ENCODE measurements at regions not wholly inside any gene's neighbourhood (a gene's known extent, or its start where the extent isn't known, plus 50 kb on each side); places are given as distances from the start of the nearest gene placed in this dataset.

- no peak for TF ChIP-seq REST (IDR thresholded peaks at IDR 0.05; ENCODE audit: low read depth, low read length)
- no peak for TF ChIP-seq ELF1 (IDR thresholded peaks at IDR 0.05)
Measured at GRCh38 chr11:8822469-8822868, 88.5 kb upstream of the AKIP1 start (continued).

GRCh38 chr11:8823174-8823742 lies 87.7 kb upstream of the AKIP1 start:
- peaks cover 0 to 26% of the 10 kb centered on the region in 2 experiments for H3K36me3 ChIP-seq (replicated peaks in 1 of 2; ENCODE audit: control insufficient read depth in 1 of 2, insufficient read depth in 2 of 2, low read length in 1 of 2)
- peaks cover 0 to 19% of the 10 kb centered on the region in 2 experiments; a peak in 3 of 4 replicates for H3K4me1 ChIP-seq (ENCODE audit: control insufficient read depth in 1 of 2, insufficient read depth in 2 of 2, low read depth in 1 of 2, low read length in 1 of 2)
- no peaks in the 10 kb centered on the region for H3K9me3 ChIP-seq
- no peak for TF ChIP-seq GABPA (IDR thresholded peaks at IDR 0.05; ENCODE audit: low read depth)
- TF ChIP-seq FOXJ3 (CRISPR knock-in tag; IDR thresholded peaks at IDR 0.05): no peak
- TF ChIP-seq RAD21 (IDR thresholded peaks at IDR 0.05; ENCODE audit: low read length): no peak
- no peak for TF ChIP-seq GATA2 (CRISPR knock-in tag; IDR thresholded peaks at IDR 0.05)
- no peak for TF ChIP-seq MXI1 (IDR thresholded peaks at IDR 0.05; ENCODE audit: low read depth, low read length)
- no peak for TF ChIP-seq TAF1 (IDR thresholded peaks at IDR 0.05; ENCODE audit: borderline replicate concordance, low read depth, low read length)
- peaks cover 22% of the 10 kb centered on the region for H3F3A ChIP-seq (replicated peaks; ENCODE audit: insufficient read depth)
- 73% methylated on average over 2 of the region's 2 CpGs for WGBS (ENCODE audit: low lambda C conversion rate)
- no peak overlapping the region for H2AFZ ChIP-seq (ENCODE audit: low read depth)
- no peak overlapping the region for H3K4me3 ChIP-seq (ENCODE audit: low read depth in 2 of 2, low read length in 1 of 2)
- H3K9ac ChIP-seq: no peak overlapping the region
- no peak overlapping the region for H3K4me2 ChIP-seq
- DNase-seq: no peak
- H3K27me3 ChIP-seq (ENCODE audit: insufficient read depth): no peaks in the 10 kb centered on the region
- no peak overlapping the region for H3K27ac ChIP-seq (ENCODE audit: low read depth in 2 of 2, low read length in 1 of 2)
- no peaks in the 10 kb centered on the region; the same call in 1 of the 2 replicates for H4K20me1 ChIP-seq (ENCODE audit: insufficient read depth)
- H3K9me2 ChIP-seq: no peaks in the 10 kb centered on the region
- H3K79me2 ChIP-seq (ENCODE audit: insufficient read depth): peaks cover 20% of the 10 kb centered on the region
- POLR2A ChIA-PET: interaction anchor here (1.3 kb wide), 1 partner anchor 13 kb away, joined by 3 read pairs; a partner anchor contains a TSS
- CTCF ChIA-PET: interaction anchor here (0.7 to 1.6 kb wide), 2 partner anchors 9 to 683 kb away, joined by 3 to 5 read pairs; no protein-coding TSS in a partner anchor

GRCh38 chr11:8826139-8826786 lies 84.7 kb upstream of the AKIP1 start:
- 55% methylated on average over 6 of the region's 6 CpGs for WGBS (ENCODE audit: low lambda C conversion rate)
- Histone ChIP-seq H3K9ac (peak overlapping the region; percentile 32; the same call in 1 of the 2 replicates), H3K4me3 (ENCODE audit: low read depth in 2 of 2, low read length in 1 of 2) (no peak overlapping the region), H3K9me2 (no peaks in the 10 kb centered on the region), H3K36me3 (replicated peaks in 1 of 2; ENCODE audit: control insufficient read depth in 1 of 2, insufficient read depth in 2 of 2, low read length in 1 of 2) (peaks cover 2 to 18% of the 10 kb centered on the region in 2 experiments), H3K9me3 (no peaks in the 10 kb centered on the region), H4K20me1 (ENCODE audit: insufficient read depth) (no peaks in the 10 kb centered on the region; the same call in 1 of the 2 replicates), H3K79me2 (ENCODE audit: insufficient read depth) (peaks cover 18% of the 10 kb centered on the region), H3K4me2 (peak overlapping the region; percentile 49; the same call in 1 of the 2 replicates), H3K27me3 (ENCODE audit: insufficient read depth) (no peaks in the 10 kb centered on the region), H2AFZ (ENCODE audit: low read depth) (peak overlapping the region; percentile 27; the same call in 1 of the 2 replicates), H3K4me1 (ENCODE audit: control insufficient read depth in 1 of 2, insufficient read depth in 2 of 2, low read depth in 1 of 2, low read length in 1 of 2) (peaks cover 9 to 19% of the 10 kb centered on the region in 2 experiments; a peak in 3 of 4 replicates), H3F3A (replicated peaks; ENCODE audit: insufficient read depth) (peaks cover 22% of the 10 kb centered on the region), H3K27ac (ENCODE audit: low read depth in 2 of 2, low read length in 1 of 2) (peak overlapping the region; percentile 50 to 85; a peak in 3 of 4 replicates)
- DNase-seq: no peak
- ChIA-PET POLR2A (no interaction called here), CTCF (interaction anchor here (1.1 to 4.3 kb wide), 5 partner anchors 8 to 312 kb away, joined by 3 to 17 read pairs (median 4); no protein-coding TSS in a partner anchor)
- TF ChIP-seq MXI1 (IDR thresholded peaks at IDR 0.05; ENCODE audit: low read depth, low read length) (no peak), GABPA (IDR thresholded peaks at IDR 0.05; ENCODE audit: low read depth) (peak; percentile 41; the same call in 1 of the 2 replicates), TCF12 (IDR thresholded peaks at IDR 0.05) (peak; percentile 48), YY1 (IDR thresholded peaks at IDR 0.05; ENCODE audit: low read depth) (peak; percentile 76; the same call in 1 of the 2 replicates), GATA2 (CRISPR knock-in tag; IDR thresholded peaks at IDR 0.05) (no peak), NFIC (IDR thresholded peaks at IDR 0.05; ENCODE audit: borderline replicate concordance) (no peak), FOXJ3 (CRISPR knock-in tag; IDR thresholded peaks at IDR 0.05) (no peak), FOSL2 (IDR thresholded peaks at IDR 0.05; ENCODE audit: borderline replicate concordance, low read depth) (peak; percentile 63; the same call in 1 of the 2 replicates), TEAD4 (IDR thresholded peaks at IDR 0.05; ENCODE audit: borderline replicate concordance, insufficient read depth) (0 out of 2 replicates have a peak, but pooled peaks have one; percentile 23), USF2 (IDR thresholded peaks at IDR 0.05; ENCODE audit: borderline replicate concordance, low read depth, low read length) (no peak)
- TF ChIP-seq, protein P1, sequence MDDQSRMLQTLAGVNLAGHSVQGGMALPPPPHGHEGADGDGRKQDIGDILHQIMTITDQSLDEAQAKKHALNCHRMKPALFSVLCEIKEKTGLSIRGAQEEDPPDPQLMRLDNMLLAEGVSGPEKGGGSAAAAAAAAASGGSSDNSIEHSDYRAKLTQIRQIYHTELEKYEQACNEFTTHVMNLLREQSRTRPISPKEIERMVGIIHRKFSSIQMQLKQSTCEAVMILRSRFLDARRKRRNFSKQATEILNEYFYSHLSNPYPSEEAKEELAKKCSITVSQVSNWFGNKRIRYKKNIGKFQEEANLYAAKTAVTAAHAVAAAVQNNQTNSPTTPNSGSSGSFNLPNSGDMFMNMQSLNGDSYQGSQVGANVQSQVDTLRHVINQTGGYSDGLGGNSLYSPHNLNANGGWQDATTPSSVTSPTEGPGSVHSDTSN (IDR thresholded peaks at IDR 0.05): no peak
- TF ChIP-seq, protein P2, sequence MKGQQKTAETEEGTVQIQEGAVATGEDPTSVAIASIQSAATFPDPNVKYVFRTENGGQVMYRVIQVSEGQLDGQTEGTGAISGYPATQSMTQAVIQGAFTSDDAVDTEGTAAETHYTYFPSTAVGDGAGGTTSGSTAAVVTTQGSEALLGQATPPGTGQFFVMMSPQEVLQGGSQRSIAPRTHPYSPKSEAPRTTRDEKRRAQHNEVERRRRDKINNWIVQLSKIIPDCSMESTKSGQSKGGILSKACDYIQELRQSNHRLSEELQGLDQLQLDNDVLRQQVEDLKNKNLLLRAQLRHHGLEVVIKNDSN (IDR thresholded peaks at IDR 0.05; ENCODE audit: borderline replicate concordance, low read depth): no peak
